Brain pericyte (primary cell): ENCODE measurements at regions not wholly inside any gene's neighbourhood (a gene's known extent, or its start where the extent isn't known, plus 50 kb on each side); places are given as distances from the start of the nearest gene placed in this dataset.
"Not testable (repeated sequence)": the region's sequence is repeated elsewhere in the genome, so short reads cannot be mapped to it uniquely, and the experiment has no call there.

Experiments used
- DNase-seq: peaks from one replicate; pipeline ENCODE4 v3.0.0-alpha.2; 2012; ENCODE audit warnings: low read depth, low spot score

DNA sequence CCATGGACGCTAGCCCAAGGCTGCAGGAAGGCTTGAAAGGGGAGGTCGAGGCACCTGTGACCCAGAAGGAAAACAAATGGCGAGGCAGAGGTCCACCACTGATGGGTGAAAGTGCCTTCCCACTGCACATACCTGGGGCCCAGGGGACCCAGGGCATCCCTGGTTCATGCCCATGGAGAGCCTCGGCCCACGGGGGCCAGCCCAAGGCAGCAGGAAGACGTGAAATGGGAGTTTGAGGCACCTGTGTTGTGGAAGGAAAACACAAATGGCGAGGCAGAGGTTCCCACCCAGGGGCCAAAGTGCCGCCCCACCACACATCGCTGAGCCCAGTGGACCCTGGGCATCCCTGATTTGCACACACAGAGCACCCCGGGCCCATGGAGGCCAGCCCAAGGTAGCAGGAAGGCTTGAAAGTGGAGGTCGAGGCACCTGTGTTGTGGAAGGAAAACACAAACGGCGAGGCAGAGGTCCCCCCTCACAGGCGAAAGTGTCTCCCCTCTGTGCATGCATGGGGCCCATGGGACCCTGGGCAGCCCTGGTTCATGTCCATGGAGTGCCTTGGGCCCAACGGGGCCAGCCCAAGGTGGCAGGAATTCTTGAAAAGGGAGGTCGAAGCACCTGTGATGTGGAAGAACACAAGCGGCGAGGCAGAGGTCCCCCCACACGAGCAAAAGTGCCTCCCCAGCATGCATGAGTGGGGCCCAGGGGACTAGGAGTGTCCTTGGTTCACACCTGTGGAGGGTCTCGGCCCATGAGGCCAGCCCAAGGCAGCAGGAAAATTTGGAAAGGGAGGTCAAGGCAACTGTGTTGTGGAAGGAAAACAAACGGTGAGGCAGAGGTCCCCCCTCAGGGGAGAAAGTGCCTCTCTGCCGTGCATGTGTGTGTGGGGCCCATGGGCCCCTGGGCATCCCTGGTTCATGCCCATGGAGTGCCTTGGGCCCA lies 383.3 kb downstream of the ALG10 start:
- DNase-seq = no peak

DNA sequence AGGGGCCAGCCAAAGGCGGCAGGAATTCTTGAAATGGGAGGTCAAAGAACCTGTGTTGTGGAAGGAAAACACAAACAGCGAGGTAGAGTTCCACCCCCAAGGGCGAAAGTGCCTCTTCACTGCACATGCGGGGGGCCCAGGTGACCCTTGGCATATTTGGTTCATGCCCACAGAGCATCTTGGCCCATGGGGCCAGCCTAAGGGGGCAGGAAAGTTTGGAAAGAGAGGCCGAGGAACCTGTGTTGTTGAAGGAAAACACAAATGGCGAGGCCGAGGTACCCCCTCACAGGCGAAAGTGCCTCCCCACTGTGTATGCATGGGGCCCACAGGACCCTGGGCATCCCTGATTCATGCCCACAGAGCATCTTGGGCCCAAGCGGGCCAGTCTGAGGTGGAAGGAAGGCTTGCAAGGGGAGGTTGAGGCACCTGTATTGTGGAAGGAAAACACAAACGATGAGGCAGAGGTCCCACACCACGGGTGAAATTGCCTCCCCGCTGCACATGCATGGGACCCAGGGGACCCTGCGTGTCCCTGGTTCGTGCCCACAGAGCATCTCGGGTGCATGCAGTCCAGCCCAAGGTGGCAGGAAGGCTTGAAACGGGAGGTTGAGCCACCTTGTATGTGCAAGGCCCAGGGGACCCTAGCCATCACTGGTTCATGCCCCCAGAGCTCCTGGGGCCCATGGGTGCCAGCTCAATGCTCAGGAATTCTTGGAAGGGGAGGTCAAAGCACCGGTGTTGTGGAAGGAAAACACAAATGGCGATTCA lies 384.1 kb downstream of the ALG10 start:
- no peak for DNase-seq

DNA sequence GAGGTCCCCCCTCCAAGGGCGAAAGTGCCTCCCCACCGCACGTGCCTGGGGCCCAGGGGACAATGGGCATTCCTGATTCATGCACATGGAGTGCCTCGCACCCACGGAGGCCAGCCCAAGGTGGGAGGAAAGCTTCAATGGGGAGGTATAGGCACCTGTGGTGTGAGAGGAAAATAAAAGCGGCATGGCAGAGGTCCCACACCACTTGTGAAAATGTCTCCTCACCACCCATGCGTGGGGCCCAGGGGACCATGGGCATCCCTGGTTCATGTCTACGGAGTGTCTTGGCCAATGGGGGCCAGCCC lies 384.7 kb downstream of the ALG10 start:
- DNase-seq = no peak

DNA sequence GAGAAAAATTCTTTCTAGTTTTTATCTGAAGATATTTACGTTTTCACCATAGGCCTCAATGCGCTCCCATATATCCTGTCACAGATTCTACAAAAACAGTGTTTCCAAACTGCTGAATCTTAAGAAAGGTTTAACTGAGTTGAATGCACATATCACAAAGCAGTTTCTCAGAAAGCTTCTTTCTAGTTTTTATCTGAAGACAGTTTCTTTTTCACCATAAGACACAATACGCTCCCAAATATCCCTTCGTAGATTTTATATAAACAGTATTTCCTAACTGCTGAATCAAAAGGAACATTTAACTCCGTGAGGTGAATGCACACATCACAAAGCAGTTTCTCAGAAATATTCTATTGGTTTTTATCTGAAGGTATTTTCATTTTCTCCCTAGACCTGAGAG lies 385.5 kb downstream of the ALG10 start:
- DNase-seq = no peak

DNA sequence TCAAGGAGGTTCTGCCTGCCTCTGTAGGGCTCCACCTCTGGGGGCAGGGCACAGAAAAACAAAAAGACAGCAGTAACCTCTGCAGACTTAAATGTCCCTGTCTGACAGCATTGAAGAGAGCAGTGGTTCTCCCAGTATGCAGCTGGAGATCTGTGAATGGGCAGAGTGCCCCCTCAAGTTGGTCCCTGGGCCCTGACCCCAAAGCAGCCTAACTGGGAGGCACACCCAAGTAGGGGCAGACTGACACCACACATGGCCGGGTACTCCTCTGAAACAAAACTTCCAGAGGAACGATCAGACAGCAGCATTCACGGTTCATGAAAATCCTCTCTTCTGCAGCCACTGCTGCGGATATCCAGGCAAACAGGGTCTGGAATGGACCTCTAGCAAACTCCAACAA lies 409.2 kb downstream of the ALG10 start:
- DNase-seq = not testable (repeated sequence)
